ENCODE measurements at regions not wholly inside any gene's neighbourhood (a gene's known extent, or its start where the extent isn't known, plus 50 kb on each side); places are given as distances from the start of the nearest gene placed in this dataset.

- no peak for TF ChIP-seq CTCF (IDR thresholded peaks at IDR 0.05; ENCODE audit: low read length)
- TF ChIP-seq EZH2 (IDR thresholded peaks at IDR 0.05; ENCODE audit: borderline replicate concordance, low read length): no peak
Observed at GRCh38 chr16:35598696-35599332, 2139.4 kb downstream of the TP53TG3F start.

Measured in OCI-LY1 (cell line).